OCI-LY7 (cell line): ENCODE measurements at regions not wholly inside any gene's neighbourhood (a gene's known extent, or its start where the extent isn't known, plus 50 kb on each side); places are given as distances from the start of the nearest gene placed in this dataset.

ENCODE experiments used
- BruUV-seq: library from RNA; stranded (reverse); fragments of 400-500 nt; replicated peaks from 2 replicates; lab custom pipeline; 2021; lab: Mats Ljungman, UMichigan
- CTCF ChIA-PET: fragments of 300-600 bp; sonication (Branson Sonifier 250); formaldehyde crosslinking; loops from one replicate; lab custom pipeline; 2022; ENCODE audit warnings: antibody characterized with exemption; ENCODE audit not compliant: unreplicated experiment; lab: Charles Lee
- POLR2A ChIA-PET: fragments of 300-600 bp; sonication (Branson Sonifier 250); formaldehyde crosslinking; loops from one replicate; lab custom pipeline; 2022; ENCODE audit warnings: antibody characterized with exemption; lab: Charles Lee
- DNase-seq: peaks from one replicate; pipeline ENCODE4 v3.0.0-alpha.2; 2015; ENCODE audit warnings: low spot score
- H2AFZ ChIP-seq: fragments of 200-600 bp; sonication (generic), shearing (Covaris generic); 2 replicates; pipeline ENCODE4 v1.6.1; 2014; ENCODE audit warnings: mild to moderate bottlenecking, antibody characterized with exemption, low read length, moderate library complexity
- H3K27ac ChIP-seq: fragments of 200-600 bp; sonication (generic); 2 replicates; pipeline ENCODE4 v1.5.1; 2014; ENCODE audit warnings: mixed run types, low read depth, mild to moderate bottlenecking, moderate library complexity, low read length, inconsistent platforms; ENCODE audit not compliant: poor library complexity, severe bottlenecking
- H3K36me3 ChIP-seq: fragments of 200-600 bp; sonication (generic); 2 replicates; pipeline ENCODE4 v1.6.1; 2014; ENCODE audit warnings: mild to moderate bottlenecking, antibody characterized with exemption, low read length, moderate library complexity, mixed read lengths; ENCODE audit not compliant: insufficient read depth
- H3K4me1 ChIP-seq: fragments of 200-600 bp; sonication (generic); 2 replicates; pipeline ENCODE4 v1.5.1; 2014; ENCODE audit warnings: mild to moderate bottlenecking, low read length; ENCODE audit not compliant: insufficient read depth, poor library complexity, severe bottlenecking
- H3K4me2 ChIP-seq: fragments of 200-600 bp; sonication (generic); 2 replicates; pipeline ENCODE4 v1.6.1; 2014; ENCODE audit warnings: mild to moderate bottlenecking, low read length
- H3K4me3 ChIP-seq: fragments of 200-600 bp; sonication (generic); 2 replicates; pipeline ENCODE4 v1.5.1; 2014; ENCODE audit warnings: mild to moderate bottlenecking, low read depth, low read length; ENCODE audit not compliant: poor library complexity, severe bottlenecking
- H3K79me2 ChIP-seq: fragments of 200-600 bp; sonication (generic); 2 replicates; pipeline ENCODE4 v1.6.1; 2016; ENCODE audit warnings: low read depth, mild to moderate bottlenecking, low read length, moderate library complexity, mixed read lengths; ENCODE audit not compliant: insufficient read depth
- H3K9me2 ChIP-seq: fragments of 200-600 bp; sonication (generic); 2 replicates; pipeline ENCODE4 v1.6.1; 2016; ENCODE audit warnings: mild to moderate bottlenecking, low read length, mixed read lengths; ENCODE audit not compliant: insufficient read depth
- H3K9me3 ChIP-seq: fragments of 200-600 bp; sonication (generic); 2 replicates; pipeline ENCODE4 v1.6.1; 2014; ENCODE audit warnings: mild to moderate bottlenecking, mixed run types, low read length, mixed read lengths
- H4K20me1 ChIP-seq: fragments of 200-600 bp; sonication (generic); 2 replicates; pipeline ENCODE4 v1.6.1; 2014; ENCODE audit warnings: mild to moderate bottlenecking, antibody characterized with exemption, low read length, moderate library complexity, mixed read lengths; ENCODE audit not compliant: insufficient read depth
- CTCF ChIP-seq: fragments of 200-600 bp; sonication (generic); conservative IDR thresholded peaks from 2 replicates; pipeline ENCODE4 v1.5.1; 2014; ENCODE audit warnings: mild to moderate bottlenecking, antibody characterized with exemption, low read length, moderate library complexity, mixed read lengths
- EZH2phosphoT487 ChIP-seq: fragments of 200-600 bp; sonication (generic); IDR thresholded peaks from 2 replicates; pipeline ENCODE4 v1.6.1; 2018; ENCODE audit warnings: low read depth, borderline replicate concordance, mild to moderate bottlenecking, mixed run types, antibody characterized with exemption, low read length, moderate library complexity, mixed read lengths
- intact Hi-C: fragments of 100-400 bp; cut with micrococcal nuclease; formaldehyde crosslinking; loops from one replicate; pipeline ENCODE4 v1.10.0; 2022; ENCODE audit not compliant: unreplicated experiment

GRCh38 chr20:18901980-18902737, 88.6 kb downstream of the SCP2D1 start:
- H3K4me2 ChIP-seq: no peak overlapping the region
- H3K4me1 ChIP-seq: no peaks in the 10 kb centered on the region
- no peaks in the 10 kb centered on the region for H4K20me1 ChIP-seq
- H2AFZ ChIP-seq: no peak overlapping the region
- H3K36me3 ChIP-seq: no peaks in the 10 kb centered on the region
- ChIA-PET POLR2A (interaction anchor here (0.6 to 1.7 kb wide), 2 partner anchors 268 to 489 kb away, joined by 3 to 5 read pairs; no protein-coding TSS in a partner anchor), CTCF (no interaction called here)
- intact Hi-C loops: no loop called here
- DNase-seq: no peak
- TF ChIP-seq CTCF (no peak), EZH2phosphoT487 (no peak)
- no TSS peak for BruUV-seq
- no peaks in the 10 kb centered on the region for H3K79me2 ChIP-seq
- no peaks in the 10 kb centered on the region for H3K9me3 ChIP-seq
- no peaks in the 10 kb centered on the region for H3K9me2 ChIP-seq
- no peak overlapping the region for H3K4me3 ChIP-seq
- no peak overlapping the region for H3K27ac ChIP-seq

- Histone ChIP-seq H3K4me2 (no peak overlapping the region), H3K4me1 (no peaks in the 10 kb centered on the region), H3K36me3 (no peaks in the 10 kb centered on the region), H3K9me3 (no peaks in the 10 kb centered on the region), H3K27ac (no peak overlapping the region), H3K79me2 (no peaks in the 10 kb centered on the region), H4K20me1 (no peaks in the 10 kb centered on the region), H3K9me2 (no peaks in the 10 kb centered on the region), H3K4me3 (no peak overlapping the region), H2AFZ (no peak overlapping the region)
- ChIA-PET POLR2A (interaction anchor here (0.5 kb wide), 1 partner anchor 27 kb away, joined by 3 read pairs; no protein-coding TSS in a partner anchor), CTCF (no interaction called here)
- no TSS peak for BruUV-seq
- TF ChIP-seq CTCF (no peak), EZH2phosphoT487 (no peak)
- intact Hi-C loops: no loop called here
- DNase-seq: no peak
Observed at GRCh38 chr20:18904192-18904591, 90.6 kb downstream of the SCP2D1 start.

GRCh38 chr20:18904624-18905023, 91.0 kb downstream of the SCP2D1 start:
- Histone ChIP-seq H4K20me1 (no peaks in the 10 kb centered on the region), H3K9me2 (no peaks in the 10 kb centered on the region), H3K9me3 (no peaks in the 10 kb centered on the region), H2AFZ (no peak overlapping the region), H3K4me2 (no peak overlapping the region), H3K36me3 (no peaks in the 10 kb centered on the region), H3K4me1 (no peaks in the 10 kb centered on the region), H3K27ac (no peak overlapping the region), H3K4me3 (no peak overlapping the region), H3K79me2 (no peaks in the 10 kb centered on the region)
- DNase-seq: no peak
- TF ChIP-seq CTCF: 0 out of 2 replicates have a peak, but pooled peaks have one; percentile 37
- no peak for TF ChIP-seq EZH2phosphoT487
- intact Hi-C loops: no loop called here
- ChIA-PET POLR2A (interaction anchor here (0.5 kb wide), 1 partner anchor 27 kb away, joined by 3 read pairs; no protein-coding TSS in a partner anchor), CTCF (no interaction called here)
- BruUV-seq: no TSS peak
